ENCODE measurements at regions not wholly inside any gene's neighbourhood (a gene's known extent, or its start where the extent isn't known, plus 50 kb on each side); places are given as distances from the start of the nearest gene placed in this dataset.

- ChIA-PET POLR2A (no interaction called here), CTCF (no interaction called here)
- no peak for TF ChIP-seq CTCF (IDR thresholded peaks at IDR 0.05; ENCODE audit: insufficient read depth, low read depth, low read length)
- H3K4me3 ChIP-seq (ENCODE audit: low read depth, low read length), result no peak overlapping the region
- H3K36me3 ChIP-seq (ENCODE audit: control insufficient read depth, insufficient read depth, low read length), result no peaks in the 10 kb centered on the region
- DNase-seq (ENCODE audit: low read depth), result no peak
- no peaks in the 10 kb centered on the region for H3K27me3 ChIP-seq (ENCODE audit: control insufficient read depth, insufficient read depth, low read length)
These were observed 535.2 kb upstream of the FAT1 start for GRCh38 chr4:187258651-187259401.

- Histone ChIP-seq H3K27me3 (ENCODE audit: control insufficient read depth, insufficient read depth, low read length) (no peaks in the 10 kb centered on the region), H3K4me3 (ENCODE audit: low read depth, low read length) (no peak overlapping the region), H3K36me3 (ENCODE audit: control insufficient read depth, insufficient read depth, low read length) (no peaks in the 10 kb centered on the region; the same call in 1 of the 2 replicates)
- DNase-seq (ENCODE audit: low read depth), result peak; percentile 30
- no peak for TF ChIP-seq CTCF (IDR thresholded peaks at IDR 0.05; ENCODE audit: insufficient read depth, low read depth, low read length)
- POLR2A ChIA-PET, result no interaction called here
- CTCF ChIA-PET, result interaction anchor here (0.6 kb wide), 1 partner anchor 48 kb away, joined by 3 read pairs; no protein-coding TSS in a partner anchor
These were observed 545.3 kb upstream of the FAT1 start for GRCh38 chr4:187268940-187269339.

GRCh38 chr4:187270154-187270553 is 546.5 kb upstream of the FAT1 start:
- ChIA-PET POLR2A (no interaction called here), CTCF (interaction anchor here (0.6 kb wide), 1 partner anchor 440 kb away, joined by 3 read pairs; no protein-coding TSS in a partner anchor)
- no peak for DNase-seq (ENCODE audit: low read depth)
- no peak for TF ChIP-seq CTCF (IDR thresholded peaks at IDR 0.05; ENCODE audit: insufficient read depth, low read depth, low read length)
- Histone ChIP-seq H3K36me3 (ENCODE audit: control insufficient read depth, insufficient read depth, low read length) (no peaks in the 10 kb centered on the region; the same call in 1 of the 2 replicates), H3K27me3 (ENCODE audit: control insufficient read depth, insufficient read depth, low read length) (no peaks in the 10 kb centered on the region), H3K4me3 (ENCODE audit: low read depth, low read length) (no peak overlapping the region)

GRCh38 chr4:187271848-187272247 is 548.2 kb upstream of the FAT1 start:
- POLR2A ChIA-PET, result interaction anchor here (0.5 kb wide), 1 partner anchor 891 kb away, joined by 3 read pairs; no protein-coding TSS in a partner anchor
- H3K4me3 ChIP-seq (ENCODE audit: low read depth, low read length), result no peak overlapping the region
- no peak for DNase-seq (ENCODE audit: low read depth)
- CTCF ChIA-PET, result no interaction called here
- H3K27me3 ChIP-seq (ENCODE audit: control insufficient read depth, insufficient read depth, low read length), result no peaks in the 10 kb centered on the region
- H3K36me3 ChIP-seq (ENCODE audit: control insufficient read depth, insufficient read depth, low read length), result no peaks in the 10 kb centered on the region; the same call in 1 of the 2 replicates
- no peak for TF ChIP-seq CTCF (IDR thresholded peaks at IDR 0.05; ENCODE audit: insufficient read depth, low read depth, low read length)

- POLR2A ChIA-PET, result no interaction called here
- TF ChIP-seq CTCF (IDR thresholded peaks at IDR 0.05; ENCODE audit: insufficient read depth, low read depth, low read length), result no peak
- DNase-seq (ENCODE audit: low read depth), result no peak
- no peaks in the 10 kb centered on the region for H3K27me3 ChIP-seq (ENCODE audit: control insufficient read depth, insufficient read depth, low read length)
- no peaks in the 10 kb centered on the region; the same call in 1 of the 2 replicates for H3K36me3 ChIP-seq (ENCODE audit: control insufficient read depth, insufficient read depth, low read length)
- no peak overlapping the region for H3K4me3 ChIP-seq (ENCODE audit: low read depth, low read length)
- CTCF ChIA-PET, result no interaction called here
These were observed 550.5 kb upstream of the FAT1 start for GRCh38 chr4:187274153-187274552.

Data from BJ (cell line).